K562 (cell line): ENCODE measurements at regions not wholly inside any gene's neighbourhood (a gene's known extent, or its start where the extent isn't known, plus 50 kb on each side); places are given as distances from the start of the nearest gene placed in this dataset.

Source experiments
- CHD7 ChIP-seq: fragments of 200-600 bp; sonication (generic); IDR thresholded peaks from one replicate; pipeline ENCODE4 v1.6.1; 2012; ENCODE audit warnings: mild to moderate bottlenecking, low read depth, low read length, inconsistent platforms
- ESRRA ChIP-seq: fragments of 450-650 bp; IDR thresholded peaks from 2 replicates; pipeline ENCODE4 v1.6.1; 2014; ENCODE audit warnings: low read depth, mild to moderate bottlenecking, moderate library complexity, borderline replicate concordance
- FOS ChIP-seq: IDR thresholded peaks from 3 replicates; pipeline ENCODE4 v1.6.1; 2011; ENCODE audit not compliant: insufficient read length; ENCODE audit errors: extremely low read depth
- HDGF ChIP-seq: fragments of 450-650 bp; IDR thresholded peaks from 2 replicates; pipeline ENCODE4 v1.6.1; 2016
- IRF2 ChIP-seq: sonication (generic); formaldehyde crosslinking; IDR thresholded peaks from 2 replicates; pipeline ENCODE4 v1.8.1; 2022; ENCODE audit warnings: mild to moderate bottlenecking, missing genetic modification reagents
- MAX ChIP-seq: sonication (generic); formaldehyde crosslinking; IDR thresholded peaks from 2 replicates; pipeline ENCODE4 v1.9.0; 2022; ENCODE audit warnings: mild to moderate bottlenecking, missing genetic modification reagents
- PCBP1 ChIP-seq: fragments of 200-400 bp; formaldehyde crosslinking; IDR thresholded peaks from 2 replicates; pipeline ENCODE4 v1.6.1; 2018; ENCODE audit warnings: mild to moderate bottlenecking, low read depth, low read length; ENCODE audit not compliant: poor library complexity, severe bottlenecking
- TCF7L2 ChIP-seq: fragments of 150-350 bp; IDR thresholded peaks from 2 replicates; pipeline ENCODE4 v1.6.1; 2016; ENCODE audit warnings: low read depth, mild to moderate bottlenecking, low read length, moderate library complexity
- TSHZ1 ChIP-seq: fragments of 250-450 bp; sonication (Bioruptor Pico); IDR thresholded peaks from 2 replicates; pipeline ENCODE4 v1.4.0; 2020; ENCODE audit warnings: mild to moderate bottlenecking, moderate library complexity
- ZNF217 ChIP-seq: sonication (generic); formaldehyde crosslinking; IDR thresholded peaks from 2 replicates; pipeline ENCODE4 v1.8.0; 2022; ENCODE audit warnings: mild to moderate bottlenecking, missing genetic modification reagents
- ZNF24 ChIP-seq: fragments of 450-650 bp; IDR thresholded peaks from 2 replicates; pipeline ENCODE4 v1.6.1; 2016
- ZNF274 ChIP-seq: IDR thresholded peaks from 2 replicates; pipeline ENCODE4 v1.6.1; 2011; ENCODE audit warnings: low read depth, mild to moderate bottlenecking, low read length, moderate library complexity, borderline replicate concordance
- ZNF512 ChIP-seq: IDR thresholded peaks from 2 replicates; pipeline ENCODE4 v1.6.1; 2016; ENCODE audit warnings: missing genetic modification characterization, missing compliant biosample characterization

GRCh38 chr6:1474205-1474604 lies 84.8 kb downstream of the FOXF2 start:
- TF ChIP-seq MAX (CRISPR knock-in tag) = no peak
- no peak for TF ChIP-seq FOS
- no peak for TF ChIP-seq CHD7
- no peak for TF ChIP-seq TSHZ1
- TF ChIP-seq TCF7L2 = no peak
- TF ChIP-seq IRF2 (CRISPR knock-in tag) = no peak
- TF ChIP-seq HDGF = no peak
- no peak for TF ChIP-seq ZNF512
- no peak for TF ChIP-seq ZNF274
- no peak for TF ChIP-seq ESRRA
- TF ChIP-seq ZNF217 (CRISPR knock-in tag) = no peak
- no peak for TF ChIP-seq ZNF24
- no peak for TF ChIP-seq PCBP1
